NT2/D1 (cell line): ENCODE measurements at regions not wholly inside any gene's neighbourhood (a gene's known extent, or its start where the extent isn't known, plus 50 kb on each side); places are given as distances from the start of the nearest gene placed in this dataset.
"Not testable (repeated sequence)": the region's sequence is repeated elsewhere in the genome, so short reads cannot be mapped to it uniquely, and the experiment has no call there.

ENCODE experiments used
- SUZ12 ChIP-seq: IDR thresholded peaks from 2 replicates; pipeline ENCODE4 v1.6.1; 2011; ENCODE audit not compliant: insufficient read length, insufficient read depth; ENCODE audit errors: extremely low read depth
- YY1 ChIP-seq: IDR thresholded peaks from 2 replicates; pipeline ENCODE4 v1.6.1; 2011; ENCODE audit not compliant: insufficient read length, insufficient read depth
- ZNF274 ChIP-seq: IDR thresholded peaks from 2 replicates; pipeline ENCODE4 v1.6.1; 2011; ENCODE audit warnings: mild to moderate bottlenecking, low read depth, low read length

DNA sequence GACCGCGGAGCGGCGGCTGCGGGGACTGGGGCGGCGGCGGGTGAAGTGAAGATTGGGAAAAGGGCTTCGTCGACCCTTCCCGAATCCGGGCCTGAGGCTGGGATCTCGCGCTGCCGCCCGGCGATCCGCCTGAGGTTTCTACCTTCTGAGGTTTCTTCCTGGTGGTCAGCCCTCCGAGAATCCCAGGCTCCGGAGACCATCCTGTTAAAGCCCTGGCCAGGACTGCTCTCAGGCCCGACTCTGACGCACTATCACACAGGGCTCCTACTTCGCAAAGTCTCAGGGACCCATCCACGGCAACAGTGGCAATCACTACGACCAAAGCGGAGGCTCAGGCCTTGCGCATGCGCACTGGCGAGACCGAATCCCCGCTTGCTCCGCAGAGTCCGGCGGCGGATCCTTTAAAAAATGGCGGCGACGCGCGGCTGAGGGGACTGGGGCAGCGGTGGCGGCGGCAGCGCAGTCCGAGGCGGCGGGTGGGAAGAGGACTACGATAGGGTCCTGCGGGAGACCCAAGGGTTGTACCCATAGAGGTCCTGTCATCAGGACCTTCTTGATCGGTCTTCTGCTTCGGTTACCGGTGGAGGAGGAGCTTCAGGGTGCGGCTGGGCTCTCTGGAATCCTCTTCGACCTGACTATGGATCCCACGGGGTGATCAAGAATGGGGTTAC is 157.2 kb upstream of the ZNF337 start:
- not testable (repeated sequence) for TF ChIP-seq YY1, ZNF274, SUZ12
